ENCODE measurements at regions not wholly inside any gene's neighbourhood (a gene's known extent, or its start where the extent isn't known, plus 50 kb on each side); places are given as distances from the start of the nearest gene placed in this dataset.
A peak's percentile ranks its signal among the peaks of the same experiment; 100 is the strongest.

GRCh38 chr14:104519721-104520120, 59.8 kb upstream of the C14orf180 start:
- Histone ChIP-seq H3K4me1 (ENCODE audit: control insufficient read depth in 2 of 2, insufficient read depth in 2 of 2, low read length in 2 of 2) (no peaks in the 10 kb centered on the region), H3K27ac (ENCODE audit: low read depth, low read length) (no peak overlapping the region), H3K4me3 (ENCODE audit: low read length) (no peak overlapping the region), H3K27me3 (ENCODE audit: control insufficient read depth in 2 of 2, insufficient read depth in 2 of 2, low read length in 2 of 2) (no peaks in the 10 kb centered on the region), H3K36me3 (ENCODE audit: control insufficient read depth in 2 of 3, insufficient read depth in 3 of 3, low read length in 3 of 3) (no peaks in the 10 kb centered on the region), H3K9me3 (ENCODE audit: control insufficient read depth in 2 of 3, low read length in 3 of 3) (peaks cover 0 to 8% (median 0%) of the 10 kb centered on the region in 3 experiments)
- H3K36me3 Mint-ChIP-seq = peaks cover 0 to 3% (median 1%) of the 10 kb centered on the region in 5 donors
- no peak overlapping the region for H3K4me3 Mint-ChIP-seq
- peak overlapping the region in 1 of 9 donors; percentile 23 for H3K27ac Mint-ChIP-seq
- no peak for ATAC-seq
- H3K27me3 Mint-ChIP-seq = peaks cover 0 to 10% (median 0%) of the 10 kb centered on the region in 5 donors
- POLR2A ChIA-PET = no interaction called here
- peaks cover 0 to 19% (median 9%) of the 10 kb centered on the region in 11 donors for H3K9me3 Mint-ChIP-seq
- intact Hi-C loops (cut with micrococcal nuclease) = no loop called here
- peaks cover 0 to 4% (median 0%) of the 10 kb centered on the region in 7 donors for H3K4me1 Mint-ChIP-seq
- CTCF ChIA-PET = no interaction called here
- DNase-seq = peak in 1 of 9 donors; percentile 7

- POLR2A ChIA-PET = no interaction called here
- no peaks in the 10 kb centered on the region for H3K4me1 Mint-ChIP-seq
- H3K4me3 Mint-ChIP-seq = no peak overlapping the region
- peaks cover 0 to 4% (median 3%) of the 10 kb centered on the region in 5 donors for H3K36me3 Mint-ChIP-seq
- H3K27ac Mint-ChIP-seq = no peak overlapping the region
- intact Hi-C loops (cut with micrococcal nuclease) = no loop called here
- DNase-seq (no peak), ATAC-seq (no peak)
- peaks cover 0 to 29% (median 7%) of the 10 kb centered on the region in 11 donors for H3K9me3 Mint-ChIP-seq
- H3K4me1 ChIP-seq (ENCODE audit: control insufficient read depth in 2 of 2, insufficient read depth in 2 of 2, low read length in 2 of 2) = no peaks in the 10 kb centered on the region
- no peak overlapping the region for H3K27ac ChIP-seq (ENCODE audit: low read depth, low read length)
- H3K4me3 ChIP-seq (ENCODE audit: low read length) = no peak overlapping the region
- H3K27me3 Mint-ChIP-seq = peaks cover 0 to 5% (median 0%) of the 10 kb centered on the region in 5 donors
- H3K27me3 ChIP-seq (ENCODE audit: control insufficient read depth in 2 of 2, insufficient read depth in 2 of 2, low read length in 2 of 2) = no peaks in the 10 kb centered on the region
- H3K9me3 ChIP-seq (ENCODE audit: control insufficient read depth in 2 of 3, low read length in 3 of 3) = peaks cover 0 to 8% (median 0%) of the 10 kb centered on the region in 3 experiments
- no peaks in the 10 kb centered on the region for H3K36me3 ChIP-seq (ENCODE audit: control insufficient read depth in 2 of 3, insufficient read depth in 3 of 3, low read length in 3 of 3)
- CTCF ChIA-PET = no interaction called here
Observed at GRCh38 chr14:104520620-104521410, 58.7 kb upstream of the C14orf180 start.

GRCh38 chr14:104521816-104522745, 57.5 kb upstream of the C14orf180 start:
- H3K36me3 Mint-ChIP-seq = peaks cover 0 to 11% (median 3%) of the 10 kb centered on the region in 5 donors
- Histone ChIP-seq H3K9me3 (ENCODE audit: control insufficient read depth in 2 of 3, low read length in 3 of 3) (peaks cover 0 to 8% (median 0%) of the 10 kb centered on the region in 3 experiments), H3K4me3 (ENCODE audit: low read length) (no peak overlapping the region), H3K4me1 (ENCODE audit: control insufficient read depth in 2 of 2, insufficient read depth in 2 of 2, low read length in 2 of 2) (no peaks in the 10 kb centered on the region), H3K36me3 (ENCODE audit: control insufficient read depth in 2 of 3, insufficient read depth in 3 of 3, low read length in 3 of 3) (no peaks in the 10 kb centered on the region), H3K27me3 (ENCODE audit: control insufficient read depth in 2 of 2, insufficient read depth in 2 of 2, low read length in 2 of 2) (no peaks in the 10 kb centered on the region), H3K27ac (ENCODE audit: low read depth, low read length) (no peak overlapping the region)
- ChIA-PET CTCF (no interaction called here), POLR2A (no interaction called here)
- DNase-seq (no peak), ATAC-seq (no peak)
- peaks cover 0 to 5% (median 0%) of the 10 kb centered on the region in 5 donors for H3K27me3 Mint-ChIP-seq
- no peak overlapping the region for H3K4me3 Mint-ChIP-seq
- peaks cover 0 to 9% (median 5%) of the 10 kb centered on the region in 7 donors for H3K4me1 Mint-ChIP-seq
- intact Hi-C loops (cut with micrococcal nuclease) = no loop called here
- no peak overlapping the region for H3K27ac Mint-ChIP-seq
- H3K9me3 Mint-ChIP-seq = peaks cover 0 to 29% (median 8%) of the 10 kb centered on the region in 11 donors

DNA sequence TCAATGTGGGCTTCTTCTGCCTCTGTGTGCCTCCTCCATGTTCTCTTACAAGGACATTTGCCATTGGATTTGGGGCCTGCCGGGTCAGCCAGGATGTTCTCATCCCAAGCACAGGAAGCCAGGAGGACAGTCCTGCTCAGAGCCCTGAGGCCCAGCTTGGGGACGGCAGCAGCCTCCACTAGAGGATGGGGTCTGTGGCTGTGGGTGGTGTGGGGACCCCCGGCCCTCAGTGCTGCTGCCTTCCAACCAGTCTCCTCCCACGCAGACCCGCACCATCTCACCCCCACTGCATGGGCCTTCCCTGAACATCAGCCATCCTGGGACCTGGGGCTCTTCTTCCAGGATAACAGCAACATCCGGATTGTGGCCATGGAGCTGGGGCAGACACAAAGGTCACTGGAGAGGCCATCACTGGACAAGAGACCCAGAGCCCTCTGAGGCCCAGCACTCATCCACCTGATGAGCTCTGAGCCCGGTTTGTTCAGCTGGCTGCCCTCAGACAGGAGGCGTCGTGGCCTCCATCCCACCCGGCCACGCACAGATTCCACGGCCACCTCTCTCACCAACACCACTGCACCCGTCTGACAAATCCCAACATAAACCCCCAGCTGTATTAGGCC, 56.5 kb upstream of the C14orf180 start:
- H3K27ac ChIP-seq (ENCODE audit: low read depth, low read length) = no peak overlapping the region
- H3K4me1 ChIP-seq (ENCODE audit: control insufficient read depth in 2 of 2, insufficient read depth in 2 of 2, low read length in 2 of 2) = no peaks in the 10 kb centered on the region
- Mint-ChIP-seq H3K4me3 (no peak overlapping the region), H3K9me3 (peaks cover 0 to 28% (median 15%) of the 10 kb centered on the region in 11 donors), H3K27me3 (peaks cover 0 to under 1% (median 0%) of the 10 kb centered on the region in 5 donors), H3K27ac (no peak overlapping the region), H3K4me1 (peaks cover 0 to 18% (median 14%) of the 10 kb centered on the region in 7 donors), H3K36me3 (peaks cover 0 to 19% (median 3%) of the 10 kb centered on the region in 5 donors)
- DNase-seq = no peak
- ATAC-seq = no peak
- no peaks in the 10 kb centered on the region for H3K27me3 ChIP-seq (ENCODE audit: control insufficient read depth in 2 of 2, insufficient read depth in 2 of 2, low read length in 2 of 2)
- intact Hi-C loops (cut with micrococcal nuclease) = no loop called here
- H3K9me3 ChIP-seq (ENCODE audit: control insufficient read depth in 2 of 3, low read length in 3 of 3) = peaks cover 0 to 8% (median 0%) of the 10 kb centered on the region in 3 experiments
- no peaks in the 10 kb centered on the region for H3K36me3 ChIP-seq (ENCODE audit: control insufficient read depth in 2 of 3, insufficient read depth in 3 of 3, low read length in 3 of 3)
- CTCF ChIA-PET = no interaction called here
- POLR2A ChIA-PET = no interaction called here
- no peak overlapping the region for H3K4me3 ChIP-seq (ENCODE audit: low read length)

DNA sequence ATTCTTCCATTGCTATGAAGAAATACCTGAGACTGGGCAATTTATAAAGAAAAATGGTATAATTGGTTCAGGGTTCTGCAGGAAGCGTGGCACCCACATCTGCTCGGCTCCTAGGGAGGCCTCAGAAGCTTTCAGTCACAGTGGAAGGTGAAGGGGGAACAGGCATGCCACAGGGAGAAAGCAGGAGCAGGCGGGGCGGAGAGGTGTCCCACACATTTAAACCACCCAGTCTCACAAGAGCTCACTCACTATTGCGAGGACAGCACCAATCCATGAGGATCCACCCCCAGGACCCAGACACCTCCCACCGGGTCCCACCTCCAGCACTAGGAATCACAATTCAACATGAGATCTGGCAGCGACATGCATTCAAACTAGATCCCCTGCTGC, 56.0 kb upstream of the C14orf180 start:
- intact Hi-C loops (cut with micrococcal nuclease) = no loop called here
- Histone ChIP-seq H3K4me3 (ENCODE audit: low read length) (no peak overlapping the region), H3K9me3 (ENCODE audit: control insufficient read depth in 2 of 3, low read length in 3 of 3) (peaks cover 0 to 13% (median 0%) of the 10 kb centered on the region in 3 experiments), H3K36me3 (ENCODE audit: control insufficient read depth in 2 of 3, insufficient read depth in 3 of 3, low read length in 3 of 3) (no peaks in the 10 kb centered on the region), H3K27me3 (ENCODE audit: control insufficient read depth in 2 of 2, insufficient read depth in 2 of 2, low read length in 2 of 2) (no peaks in the 10 kb centered on the region), H3K4me1 (ENCODE audit: control insufficient read depth in 2 of 2, insufficient read depth in 2 of 2, low read length in 2 of 2) (no peaks in the 10 kb centered on the region), H3K27ac (ENCODE audit: low read depth, low read length) (no peak overlapping the region)
- Mint-ChIP-seq H3K4me1 (peaks cover 0 to 22% (median 17%) of the 10 kb centered on the region in 7 donors), H3K36me3 (peaks cover 0 to 24% (median 6%) of the 10 kb centered on the region in 5 donors), H3K4me3 (no peak overlapping the region), H3K27me3 (no peaks in the 10 kb centered on the region), H3K9me3 (peaks cover 0 to 32% (median 18%) of the 10 kb centered on the region in 11 donors), H3K27ac (no peak overlapping the region)
- ATAC-seq = no peak
- no peak for DNase-seq
- ChIA-PET CTCF (no interaction called here), POLR2A (no interaction called here)

- Histone ChIP-seq H3K4me1 (ENCODE audit: control insufficient read depth in 2 of 2, insufficient read depth in 2 of 2, low read length in 2 of 2) (no peaks in the 10 kb centered on the region), H3K36me3 (ENCODE audit: control insufficient read depth in 2 of 3, insufficient read depth in 3 of 3, low read length in 3 of 3) (no peaks in the 10 kb centered on the region), H3K9me3 (ENCODE audit: control insufficient read depth in 2 of 3, low read length in 3 of 3) (peaks cover 0 to 15% (median 0%) of the 10 kb centered on the region in 3 experiments), H3K27me3 (ENCODE audit: control insufficient read depth in 2 of 2, insufficient read depth in 2 of 2, low read length in 2 of 2) (no peaks in the 10 kb centered on the region), H3K4me3 (ENCODE audit: low read length) (no peak overlapping the region), H3K27ac (ENCODE audit: low read depth, low read length) (no peak overlapping the region)
- Mint-ChIP-seq H3K27ac (no peak overlapping the region), H3K36me3 (peaks cover 0 to 24% (median 6%) of the 10 kb centered on the region in 5 donors), H3K9me3 (peaks cover 0 to 36% (median 18%) of the 10 kb centered on the region in 11 donors), H3K4me3 (no peak overlapping the region), H3K4me1 (peaks cover 0 to 22% (median 17%) of the 10 kb centered on the region in 7 donors), H3K27me3 (no peaks in the 10 kb centered on the region)
- ChIA-PET CTCF (no interaction called here), POLR2A (no interaction called here)
- DNase-seq (no peak), ATAC-seq (no peak)
- intact Hi-C loops (cut with micrococcal nuclease) = no loop called here
Observed at GRCh38 chr14:104524726-104525125, 54.8 kb upstream of the C14orf180 start.

Measured in naive thymus-derived CD4-positive, alpha-beta T cell (primary cell).